Small intestine (tissue), 7 donors: ENCODE measurements at regions not wholly inside any gene's neighbourhood (a gene's known extent, or its start where the extent isn't known, plus 50 kb on each side); places are given as distances from the start of the nearest gene placed in this dataset.

Source experiments
- DNase-seq, 2 donors: peaks; one replicate each; pipeline versions ENCODE4 v3.0.0 to v3.0.0-alpha.2; 2013
- FAIRE-seq: peaks from 2 replicates; lab custom pipeline; 2012; peaks lifted over from hg19 to GRCh38; lab: Jason Lieb, UNC
- H3K27ac ChIP-seq, 3 donors: one replicate each; pipeline ENCODE4 v1.5.1; 2013; ENCODE audit warnings: low read length in 2 of 3, mild to moderate bottlenecking in 2 of 3, control low read depth in 1 of 3, inconsistent platforms in 1 of 3, low read depth in 1 of 3, moderate library complexity in 1 of 3
- H3K27me3 ChIP-seq, 3 donors: one replicate each; pipeline ENCODE4 v1.6.1; 2013; ENCODE audit warnings: low read length in 3 of 3, inconsistent platforms in 1 of 3; ENCODE audit not compliant: control insufficient read depth in 3 of 3, insufficient read depth in 3 of 3
- H3K36me3 ChIP-seq, 3 donors: one replicate each; pipeline ENCODE4 v1.6.1; 2013; ENCODE audit warnings: low read length in 3 of 3, inconsistent platforms in 1 of 3, low read depth in 1 of 3, mild to moderate bottlenecking in 1 of 3, moderate library complexity in 1 of 3; ENCODE audit not compliant: control insufficient read depth in 3 of 3, insufficient read depth in 2 of 3
- H3K4me1 ChIP-seq, 3 donors: one replicate each; pipeline ENCODE4 v1.6.1; 2013; ENCODE audit warnings: low read length in 2 of 3, inconsistent platforms in 1 of 3, low read depth in 1 of 3, mild to moderate bottlenecking in 1 of 3, moderate library complexity in 1 of 3; ENCODE audit not compliant: control insufficient read depth in 3 of 3, insufficient read depth in 2 of 3
- H3K4me3 ChIP-seq, 3 donors: one replicate each; pipeline ENCODE4 v1.5.1; 2013; ENCODE audit warnings: low read length in 3 of 3, control low read depth in 1 of 3, inconsistent platforms in 1 of 3, low read depth in 1 of 3, mild to moderate bottlenecking in 1 of 3, moderate library complexity in 1 of 3
- H3K9me3 ChIP-seq, 2 donors: one replicate each; pipeline ENCODE4 v1.6.1; 2013; ENCODE audit warnings: low read depth in 1 of 2, low read length in 1 of 2; ENCODE audit not compliant: control insufficient read depth in 2 of 2, insufficient read depth in 1 of 2
- WGBS, 3 donors: extraction: QIAGEN DNeasy Blood & Tissue Kit; methylation state at CpG; one replicate each; pipeline ENCODE4 v1.1.7; 2013; 5-methylcytosine and 5-hydroxymethylcytosine counted together
- donor health status: healthy with polysubstance abuse.
- donor health status: control.
- donor health status: control.
- donor health status: Bipolar disorder and iron deficiency.
- donor health status: healthy.

DNA sequence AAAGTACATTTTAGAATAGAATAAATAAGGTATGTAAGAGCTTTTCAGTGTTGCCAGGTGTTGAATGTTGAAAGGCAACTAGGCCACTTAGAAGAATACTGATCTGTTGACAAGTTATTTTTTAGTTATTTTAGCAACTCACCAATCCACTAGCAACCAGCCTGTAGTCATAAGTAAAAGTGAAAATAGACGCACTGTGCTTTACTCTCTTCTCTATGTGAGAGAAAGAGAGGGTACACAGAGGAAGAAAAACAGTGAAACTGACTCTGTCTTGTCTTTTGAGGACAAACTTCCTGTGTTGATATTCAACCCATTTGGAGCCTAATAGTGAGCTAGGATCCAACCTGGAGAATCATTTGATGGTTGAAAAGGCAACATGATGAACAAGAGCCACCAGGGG lies 327.1 kb upstream of the GOLIM4 start:
- H3K27me3 ChIP-seq, result no peaks in the 10 kb centered on the region
- 73 to 77% (median 75%) methylated on average over 1 of the region's 1 CpG for WGBS, 3 donors
- DNase-seq (no peak), FAIRE-seq (no peak)
- no peaks in the 10 kb centered on the region for H3K9me3 ChIP-seq
- no peaks in the 10 kb centered on the region for H3K36me3 ChIP-seq
- H3K27ac ChIP-seq, result no peak overlapping the region
- H3K4me3 ChIP-seq, result no peak overlapping the region
- H3K4me1 ChIP-seq, result no peaks in the 10 kb centered on the region

GRCh38 chr3:168419091-168419490 lies 323.4 kb upstream of the GOLIM4 start:
- DNase-seq (no peak), FAIRE-seq (no peak)
- Histone ChIP-seq H3K9me3 (no peaks in the 10 kb centered on the region), H3K4me3 (no peak overlapping the region), H3K4me1 (no peaks in the 10 kb centered on the region), H3K36me3 (no peaks in the 10 kb centered on the region), H3K27me3 (no peaks in the 10 kb centered on the region), H3K27ac (no peak overlapping the region)
- 68 to 74% (median 72%) methylated on average over 2 of the region's 2 CpGs for WGBS, 3 donors

DNA sequence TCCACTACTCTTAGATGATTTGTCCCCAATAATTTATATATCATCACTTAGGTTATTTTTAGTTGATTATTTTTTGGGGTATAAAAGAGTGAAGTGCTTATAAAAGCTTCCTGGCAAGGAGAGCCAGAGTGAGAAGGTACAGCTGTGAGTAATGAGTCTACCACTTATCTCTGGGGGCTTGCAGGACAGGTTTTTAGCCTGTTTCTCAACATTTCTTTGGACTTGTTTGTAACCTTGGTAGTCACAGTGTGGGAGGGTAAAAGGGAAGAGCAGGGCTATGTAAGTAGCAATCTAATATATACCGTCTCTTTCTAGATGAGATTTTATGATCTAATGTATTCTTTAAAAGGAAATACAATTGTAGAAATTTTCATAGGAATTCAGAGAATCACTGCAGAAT lies 321.3 kb upstream of the GOLIM4 start:
- no peak overlapping the region for H3K4me3 ChIP-seq
- DNase-seq (peak in 1 of 2 donors; percentile 4), FAIRE-seq (no peak)
- H3K4me1 ChIP-seq, result no peaks in the 10 kb centered on the region
- H3K9me3 ChIP-seq, result no peaks in the 10 kb centered on the region
- no peak overlapping the region for H3K27ac ChIP-seq
- H3K27me3 ChIP-seq, result no peaks in the 10 kb centered on the region
- no peaks in the 10 kb centered on the region for H3K36me3 ChIP-seq
- WGBS, 3 donors, result 35 to 50% (median 45%) methylated on average over 1 of the region's 1 CpG

- Histone ChIP-seq H3K9me3 (no peaks in the 10 kb centered on the region), H3K4me3 (no peak overlapping the region), H3K36me3 (no peaks in the 10 kb centered on the region), H3K27ac (no peak overlapping the region), H3K27me3 (no peaks in the 10 kb centered on the region), H3K4me1 (no peaks in the 10 kb centered on the region)
- FAIRE-seq, result no peak
- DNase-seq, result no peak
- 63 to 78% (median 65%) methylated on average over 6 of the region's 6 CpGs for WGBS, 3 donors
These were observed 320.7 kb upstream of the GOLIM4 start for GRCh38 chr3:168416446-168416845.

DNA sequence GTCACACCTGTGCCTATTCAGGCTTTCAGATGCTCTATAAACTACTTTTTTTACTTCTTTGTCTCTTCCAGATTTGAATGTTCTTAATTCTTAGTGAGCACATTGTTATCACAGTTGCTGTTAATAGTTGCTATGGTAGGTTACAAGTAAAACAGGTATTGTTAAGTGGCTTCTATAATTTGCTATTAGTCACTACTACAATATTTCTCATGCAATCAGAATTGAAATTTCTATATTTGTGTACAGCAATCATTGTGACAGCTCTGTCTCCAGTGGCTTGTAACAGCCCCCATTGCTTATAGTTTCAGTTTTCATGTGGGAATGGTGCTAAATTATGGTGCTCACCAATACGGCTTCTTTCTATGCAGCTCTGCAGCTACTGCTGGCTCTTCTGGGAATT lies 318.4 kb upstream of the GOLIM4 start:
- Histone ChIP-seq H3K27ac (no peak overlapping the region), H3K4me3 (no peak overlapping the region), H3K4me1 (no peaks in the 10 kb centered on the region), H3K9me3 (no peaks in the 10 kb centered on the region), H3K36me3 (no peaks in the 10 kb centered on the region), H3K27me3 (no peaks in the 10 kb centered on the region)
- 79 to 91% (median 86%) methylated on average over 1 of the region's 1 CpG for whole genome bisulfite sequencing, 3 donors
- DNase-seq (no peak), FAIRE-seq (no peak)

DNA sequence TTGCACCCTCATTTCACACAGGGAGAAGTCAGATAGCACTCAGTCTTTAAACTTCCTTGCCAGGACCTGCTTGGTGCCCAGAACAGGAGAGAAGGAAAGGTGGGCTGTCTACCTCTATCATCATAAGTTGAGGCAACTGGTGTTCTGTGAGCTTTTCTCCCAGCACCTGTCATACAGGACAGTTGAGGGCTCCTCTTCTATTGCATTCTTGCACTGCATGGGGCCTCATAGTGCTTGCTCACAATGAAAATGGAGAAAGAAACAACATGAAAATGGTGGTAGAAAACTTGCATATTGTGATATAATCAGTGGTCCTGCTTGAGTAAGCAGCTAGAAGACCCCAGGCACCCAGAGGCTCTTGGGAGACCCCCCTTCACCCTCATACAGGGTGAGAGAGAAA lies 311.7 kb upstream of the GOLIM4 start:
- Histone ChIP-seq H3K4me1 (no peaks in the 10 kb centered on the region), H3K9me3 (no peaks in the 10 kb centered on the region), H3K4me3 (no peak overlapping the region), H3K27me3 (no peaks in the 10 kb centered on the region), H3K36me3 (no peaks in the 10 kb centered on the region), H3K27ac (no peak overlapping the region)
- no peak for FAIRE-seq
- DNase-seq, result no peak

DNA sequence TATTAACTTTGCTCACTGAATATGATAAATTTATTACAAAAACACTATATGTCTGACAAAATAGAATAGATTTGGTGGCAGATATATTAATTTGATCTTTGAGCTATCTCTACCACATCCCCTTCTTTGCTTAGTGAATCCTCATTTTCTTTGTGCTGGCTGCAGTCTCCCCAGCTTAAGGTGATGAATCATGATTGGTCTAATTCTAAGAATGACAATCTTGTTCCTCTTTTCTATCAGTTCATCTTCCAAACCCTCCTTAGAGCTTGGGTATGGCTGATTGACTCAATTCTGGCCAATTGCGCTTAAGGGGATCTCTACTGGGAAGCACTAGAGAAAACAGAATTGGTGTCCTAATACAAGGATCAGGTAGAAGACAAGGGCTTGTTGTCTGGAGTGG lies 309.6 kb upstream of the GOLIM4 start:
- Histone ChIP-seq H3K27me3 (no peaks in the 10 kb centered on the region), H3K9me3 (no peaks in the 10 kb centered on the region), H3K4me1 (no peaks in the 10 kb centered on the region), H3K36me3 (no peaks in the 10 kb centered on the region), H3K27ac (no peak overlapping the region), H3K4me3 (no peak overlapping the region)
- 97 to 100% (median 98%) methylated on average over 1 of the region's 1 CpG for WGBS, 3 donors
- no peak for FAIRE-seq
- DNase-seq, result no peak

DNA sequence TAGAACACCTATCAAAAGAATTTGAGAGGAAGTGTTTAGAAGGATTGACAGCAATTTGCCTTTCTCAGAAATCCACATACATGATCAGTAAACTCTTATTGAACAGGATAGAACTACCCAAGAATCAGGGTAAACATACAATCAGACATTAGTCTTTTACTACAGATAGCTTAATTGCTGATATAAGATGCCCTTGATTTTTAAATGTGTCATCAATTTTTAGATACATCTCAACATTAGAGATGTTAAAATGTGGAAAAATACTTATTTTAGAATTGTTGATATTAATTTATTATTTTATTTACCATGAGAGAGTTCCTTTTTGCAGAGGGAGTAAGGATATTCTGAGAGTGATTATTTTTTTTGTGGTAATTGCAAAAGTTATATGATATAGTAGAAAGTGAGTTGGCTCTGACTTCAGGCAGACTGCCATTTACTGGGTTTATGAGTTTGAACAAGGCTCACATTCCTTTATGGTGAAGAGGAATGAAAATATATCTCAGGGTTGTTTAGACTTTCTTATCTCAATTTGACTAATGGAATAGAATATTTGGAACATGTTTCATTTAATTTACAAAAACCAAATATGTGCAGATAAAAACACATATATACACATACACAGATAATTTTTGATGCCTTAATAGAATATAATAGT lies 302.8 kb upstream of the GOLIM4 start:
- DNase-seq (no peak), FAIRE-seq (no peak)
- Histone ChIP-seq H3K36me3 (no peaks in the 10 kb centered on the region), H3K4me3 (no peak overlapping the region), H3K9me3 (no peaks in the 10 kb centered on the region), H3K4me1 (no peaks in the 10 kb centered on the region), H3K27me3 (no peaks in the 10 kb centered on the region), H3K27ac (no peak overlapping the region)

DNA sequence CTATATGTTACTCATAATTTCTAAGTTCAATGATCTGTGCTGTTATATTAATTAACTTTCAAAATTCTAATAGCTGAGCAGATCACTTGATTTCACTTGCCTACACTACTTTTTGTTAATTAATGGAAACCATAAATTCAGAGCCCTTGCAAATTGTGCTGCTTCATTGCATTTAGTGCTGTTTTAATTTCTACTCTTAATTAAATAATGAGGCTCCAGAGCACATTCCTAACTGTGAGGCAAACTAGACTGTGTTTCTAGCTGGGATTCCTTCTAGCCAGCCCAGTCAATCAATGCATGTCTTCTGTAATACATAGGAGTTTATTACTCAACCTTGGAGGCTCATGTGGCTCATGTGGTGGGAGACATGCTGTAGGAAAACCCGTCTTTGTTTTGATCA lies 301.1 kb upstream of the GOLIM4 start:
- WGBS, 3 donors, result 48 to 88% (median 66%) methylated on average over 1 of the region's 1 CpG
- no peak for FAIRE-seq
- H3K27me3 ChIP-seq, result no peaks in the 10 kb centered on the region
- no peak overlapping the region for H3K4me3 ChIP-seq
- no peak overlapping the region for H3K27ac ChIP-seq
- no peaks in the 10 kb centered on the region for H3K9me3 ChIP-seq
- no peaks in the 10 kb centered on the region for H3K36me3 ChIP-seq
- no peak for DNase-seq
- H3K4me1 ChIP-seq, result no peaks in the 10 kb centered on the region
